ENCODE measurements at regions not wholly inside any gene's neighbourhood (a gene's known extent, or its start where the extent isn't known, plus 50 kb on each side); places are given as distances from the start of the nearest gene placed in this dataset.

DNA sequence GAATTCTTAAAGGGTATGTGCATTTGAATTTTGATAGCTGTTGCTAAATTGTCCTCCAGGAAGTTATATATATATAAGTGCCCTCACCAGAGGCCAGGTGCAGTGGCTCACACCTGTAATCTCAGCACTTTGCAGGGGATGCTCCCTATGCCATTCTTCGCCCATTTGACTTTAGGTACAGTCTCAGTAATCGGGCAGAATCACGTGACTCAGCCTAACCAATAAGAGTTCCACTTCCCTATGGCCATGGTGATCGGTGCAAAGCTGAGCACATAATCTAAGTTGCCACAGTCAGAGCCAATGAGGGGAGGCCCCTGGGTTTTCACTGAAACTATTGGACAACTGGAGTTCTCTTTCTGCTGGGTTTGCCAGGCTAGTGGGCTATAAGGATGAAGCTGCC lies 274.6 kb upstream of the TBX3 start (continued):
- TF ChIP-seq TAF1 (IDR thresholded peaks at IDR 0.05; ENCODE audit: low read depth, low read length) (no peak), NRF1 (IDR thresholded peaks at IDR 0.05; ENCODE audit: low read depth, low read length) (no peak), CTBP2 (IDR thresholded peaks at IDR 0.05; ENCODE audit: borderline replicate concordance, insufficient read depth, insufficient read length, low read length) (no peak)
- TF ChIP-seq, protein P1, sequence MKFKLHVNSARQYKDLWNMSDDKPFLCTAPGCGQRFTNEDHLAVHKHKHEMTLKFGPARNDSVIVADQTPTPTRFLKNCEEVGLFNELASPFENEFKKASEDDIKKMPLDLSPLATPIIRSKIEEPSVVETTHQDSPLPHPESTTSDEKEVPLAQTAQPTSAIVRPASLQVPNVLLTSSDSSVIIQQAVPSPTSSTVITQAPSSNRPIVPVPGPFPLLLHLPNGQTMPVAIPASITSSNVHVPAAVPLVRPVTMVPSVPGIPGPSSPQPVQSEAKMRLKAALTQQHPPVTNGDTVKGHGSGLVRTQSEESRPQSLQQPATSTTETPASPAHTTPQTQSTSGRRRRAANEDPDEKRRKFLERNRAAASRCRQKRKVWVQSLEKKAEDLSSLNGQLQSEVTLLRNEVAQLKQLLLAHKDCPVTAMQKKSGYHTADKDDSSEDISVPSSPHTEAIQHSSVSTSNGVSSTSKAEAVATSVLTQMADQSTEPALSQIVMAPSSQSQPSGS (IDR thresholded peaks at IDR 0.05; ENCODE audit: low read length), result no peak

Data from H1 (cell line).